ENCODE measurements at regions not wholly inside any gene's neighbourhood (a gene's known extent, or its start where the extent isn't known, plus 50 kb on each side); places are given as distances from the start of the nearest gene placed in this dataset.

GRCh38 chr3:102200560-102200959 lies 234.3 kb upstream of the ZPLD1 start:
- TF ChIP-seq, protein P1, sequence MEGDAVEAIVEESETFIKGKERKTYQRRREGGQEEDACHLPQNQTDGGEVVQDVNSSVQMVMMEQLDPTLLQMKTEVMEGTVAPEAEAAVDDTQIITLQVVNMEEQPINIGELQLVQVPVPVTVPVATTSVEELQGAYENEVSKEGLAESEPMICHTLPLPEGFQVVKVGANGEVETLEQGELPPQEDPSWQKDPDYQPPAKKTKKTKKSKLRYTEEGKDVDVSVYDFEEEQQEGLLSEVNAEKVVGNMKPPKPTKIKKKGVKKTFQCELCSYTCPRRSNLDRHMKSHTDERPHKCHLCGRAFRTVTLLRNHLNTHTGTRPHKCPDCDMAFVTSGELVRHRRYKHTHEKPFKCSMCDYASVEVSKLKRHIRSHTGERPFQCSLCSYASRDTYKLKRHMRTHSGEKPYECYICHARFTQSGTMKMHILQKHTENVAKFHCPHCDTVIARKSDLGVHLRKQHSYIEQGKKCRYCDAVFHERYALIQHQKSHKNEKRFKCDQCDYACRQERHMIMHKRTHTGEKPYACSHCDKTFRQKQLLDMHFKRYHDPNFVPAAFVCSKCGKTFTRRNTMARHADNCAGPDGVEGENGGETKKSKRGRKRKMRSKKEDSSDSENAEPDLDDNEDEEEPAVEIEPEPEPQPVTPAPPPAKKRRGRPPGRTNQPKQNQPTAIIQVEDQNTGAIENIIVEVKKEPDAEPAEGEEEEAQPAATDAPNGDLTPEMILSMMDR (IDR thresholded peaks at IDR 0.05; ENCODE audit: unreplicated experiment): no peak
- no peaks in the 10 kb centered on the region for H3K27me3 Mint-ChIP-seq (ENCODE audit: unreplicated experiment)
- H3K4me1 Mint-ChIP-seq (ENCODE audit: unreplicated experiment): no peaks in the 10 kb centered on the region
- no peak overlapping the region for H3K4me3 Mint-ChIP-seq (ENCODE audit: unreplicated experiment)
- no peak for DNase-seq (ENCODE audit: low spot score)
- H3K36me3 Mint-ChIP-seq (ENCODE audit: low read depth, unreplicated experiment): no peaks in the 10 kb centered on the region
- no peak overlapping the region for H3K27ac Mint-ChIP-seq (ENCODE audit: unreplicated experiment)
- no peaks in the 10 kb centered on the region for H3K9me3 Mint-ChIP-seq (ENCODE audit: unreplicated experiment)

GRCh38 chr3:102205647-102206046 lies 229.2 kb upstream of the ZPLD1 start:
- H3K9me3 Mint-ChIP-seq (ENCODE audit: unreplicated experiment): no peaks in the 10 kb centered on the region
- no peak overlapping the region for H3K27ac Mint-ChIP-seq (ENCODE audit: unreplicated experiment)
- H3K4me3 Mint-ChIP-seq (ENCODE audit: unreplicated experiment): no peak overlapping the region
- no peak for DNase-seq (ENCODE audit: low spot score)
- H3K27me3 Mint-ChIP-seq (ENCODE audit: unreplicated experiment): peaks cover 6% of the 10 kb centered on the region
- H3K4me1 Mint-ChIP-seq (ENCODE audit: unreplicated experiment): no peaks in the 10 kb centered on the region
- H3K36me3 Mint-ChIP-seq (ENCODE audit: low read depth, unreplicated experiment): no peaks in the 10 kb centered on the region
- TF ChIP-seq, protein P1 (IDR thresholded peaks at IDR 0.05; ENCODE audit: unreplicated experiment): no peak

DNA sequence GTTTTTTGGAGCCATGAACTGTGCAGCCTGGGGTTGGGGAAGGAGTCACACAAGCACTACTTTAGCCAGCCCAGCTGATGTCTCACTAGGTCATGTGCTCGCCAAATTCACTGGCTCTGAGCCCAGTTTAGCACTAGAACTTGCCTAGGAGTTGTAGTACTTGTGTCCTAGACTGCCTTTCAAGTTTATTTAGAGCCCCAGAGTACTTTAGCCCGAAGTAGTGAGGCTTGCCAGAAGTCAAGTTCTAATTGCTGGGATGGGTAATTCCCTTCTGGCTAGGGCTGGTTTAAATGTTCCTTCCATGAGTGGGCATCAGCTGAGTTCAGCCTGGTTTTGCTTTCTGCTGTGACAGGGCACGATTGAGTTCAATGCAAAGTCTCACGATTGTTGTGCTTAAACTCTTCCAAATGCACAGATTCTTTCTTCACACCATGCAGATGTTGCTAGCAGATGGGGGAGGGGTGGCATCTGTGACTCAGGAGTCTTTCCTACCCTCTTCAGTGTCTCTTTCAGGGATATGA lies 228.2 kb upstream of the ZPLD1 start:
- Mint-ChIP-seq H3K36me3 (ENCODE audit: low read depth, unreplicated experiment) (no peaks in the 10 kb centered on the region), H3K4me1 (ENCODE audit: unreplicated experiment) (no peaks in the 10 kb centered on the region), H3K9me3 (ENCODE audit: unreplicated experiment) (peaks cover 5% of the 10 kb centered on the region), H3K27ac (ENCODE audit: unreplicated experiment) (no peak overlapping the region), H3K4me3 (ENCODE audit: unreplicated experiment) (no peak overlapping the region), H3K27me3 (ENCODE audit: unreplicated experiment) (peaks cover 6% of the 10 kb centered on the region)
- TF ChIP-seq, protein P1 (IDR thresholded peaks at IDR 0.05; ENCODE audit: unreplicated experiment): no peak
- DNase-seq (ENCODE audit: low spot score): no peak

DNA sequence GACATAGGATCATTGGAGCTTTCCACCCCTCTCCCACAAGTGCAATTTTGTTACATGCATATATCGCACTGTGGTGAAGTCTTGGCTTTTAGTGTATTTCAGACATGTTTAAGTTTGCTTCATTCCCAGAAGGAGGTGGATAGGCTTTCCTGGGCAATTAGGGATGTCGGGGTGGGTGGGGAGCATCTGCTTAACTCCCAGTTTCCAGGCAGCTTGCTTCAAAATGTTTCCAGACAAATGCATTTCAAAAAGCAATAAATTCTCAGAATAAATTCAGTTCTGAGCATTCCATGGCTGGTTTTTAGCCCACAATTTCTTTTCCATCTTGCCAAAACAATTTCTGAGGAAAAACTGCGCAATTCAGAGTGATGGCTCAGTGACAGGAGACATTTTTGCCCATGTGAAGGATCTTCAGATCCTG lies 227.7 kb upstream of the ZPLD1 start:
- Mint-ChIP-seq H3K4me1 (ENCODE audit: unreplicated experiment) (no peaks in the 10 kb centered on the region), H3K4me3 (ENCODE audit: unreplicated experiment) (no peak overlapping the region), H3K27me3 (ENCODE audit: unreplicated experiment) (peaks cover 6% of the 10 kb centered on the region), H3K27ac (ENCODE audit: unreplicated experiment) (no peak overlapping the region), H3K36me3 (ENCODE audit: low read depth, unreplicated experiment) (no peaks in the 10 kb centered on the region), H3K9me3 (ENCODE audit: unreplicated experiment) (peaks cover 8% of the 10 kb centered on the region)
- TF ChIP-seq, protein P1 (IDR thresholded peaks at IDR 0.05; ENCODE audit: unreplicated experiment): no peak
- no peak for DNase-seq (ENCODE audit: low spot score)

- Mint-ChIP-seq H3K27ac (ENCODE audit: unreplicated experiment) (no peak overlapping the region), H3K36me3 (ENCODE audit: low read depth, unreplicated experiment) (no peaks in the 10 kb centered on the region), H3K27me3 (ENCODE audit: unreplicated experiment) (no peaks in the 10 kb centered on the region), H3K4me3 (ENCODE audit: unreplicated experiment) (no peak overlapping the region), H3K9me3 (ENCODE audit: unreplicated experiment) (peaks cover 8% of the 10 kb centered on the region), H3K4me1 (ENCODE audit: unreplicated experiment) (peaks cover 2% of the 10 kb centered on the region)
- DNase-seq (ENCODE audit: low spot score): no peak
- TF ChIP-seq, protein P1 (IDR thresholded peaks at IDR 0.05; ENCODE audit: unreplicated experiment): no peak
Measured at GRCh38 chr3:102215166-102215565, 219.6 kb upstream of the ZPLD1 start.
